Colonic mucosa (tissue), 4 donors: ENCODE measurements at regions not wholly inside any gene's neighbourhood (a gene's known extent, or its start where the extent isn't known, plus 50 kb on each side); places are given as distances from the start of the nearest gene placed in this dataset.

Experiments
- DNase-seq: peaks from one replicate; pipeline ENCODE4 v3.0.0-alpha.2; 2020
- H3K27ac ChIP-seq: fragments of 200-600 bp; one replicate; pipeline ENCODE4 v1.8.0; 2021
- H3K27me3 ChIP-seq: fragments of 200-600 bp; one replicate; pipeline ENCODE4 v1.8.0; 2021
- H3K36me3 ChIP-seq: fragments of 200-600 bp; one replicate; pipeline ENCODE4 v1.8.0; 2021
- H3K4me1 ChIP-seq: fragments of 200-600 bp; one replicate; pipeline ENCODE4 v1.8.0; 2021; ENCODE audit warnings: mild to moderate bottlenecking
- H3K4me3 ChIP-seq: fragments of 200-600 bp; one replicate; pipeline ENCODE4 v1.8.0; 2021
- H3K9ac ChIP-seq, 2 donors: one replicate each; pipeline ENCODE4 v1.7.0; 2013; ENCODE audit warnings: control low read depth in 2 of 2, low read depth in 2 of 2, low read length in 2 of 2
- H3K9me3 ChIP-seq: fragments of 200-600 bp; one replicate; pipeline ENCODE4 v1.8.0; 2021
- CTCF ChIP-seq: fragments of 200-600 bp; IDR thresholded peaks from one replicate; pipeline ENCODE4 v1.8.0; 2022; ENCODE audit warnings: antibody characterized with exemption, mild to moderate bottlenecking
- intact Hi-C: fragments of 100-400 bp; cut with DNase I; formaldehyde crosslinking; loops from one replicate; pipeline ENCODE4 v1.14.1; 2022
- donor health status: healthy.
- donor health status: DM: no; HTN: no; CAD: no.
- donor health status: DM: no; HTN: no; CAD: no.

DNA sequence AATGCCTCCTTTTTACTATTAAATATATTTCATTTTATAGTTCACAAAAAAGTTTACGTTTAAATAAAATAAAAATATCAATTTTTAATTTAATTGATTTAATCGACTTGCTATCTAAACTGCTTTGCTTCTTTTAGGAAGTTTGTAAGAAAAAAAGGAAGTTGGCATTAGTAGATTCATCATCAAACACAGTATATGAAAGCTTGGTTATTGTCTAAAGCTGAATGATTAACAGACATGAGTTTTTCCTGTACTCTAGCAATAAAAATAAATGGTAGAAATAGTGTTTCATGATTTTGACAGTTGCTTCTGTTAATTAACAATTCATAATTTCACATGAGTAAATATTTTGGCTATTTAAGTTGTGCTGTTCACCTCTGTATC lies 1285.5 kb upstream of the GJE1 start:
- Histone ChIP-seq H3K4me3 (no peak overlapping the region), H3K27ac (no peak overlapping the region), H3K9me3 (no peaks in the 10 kb centered on the region), H3K9ac (no peak overlapping the region), H3K4me1 (no peaks in the 10 kb centered on the region), H3K27me3 (no peaks in the 10 kb centered on the region), H3K36me3 (no peaks in the 10 kb centered on the region)
- DNase-seq: no peak
- intact Hi-C loops: no loop called here
- no peak for TF ChIP-seq CTCF

DNA sequence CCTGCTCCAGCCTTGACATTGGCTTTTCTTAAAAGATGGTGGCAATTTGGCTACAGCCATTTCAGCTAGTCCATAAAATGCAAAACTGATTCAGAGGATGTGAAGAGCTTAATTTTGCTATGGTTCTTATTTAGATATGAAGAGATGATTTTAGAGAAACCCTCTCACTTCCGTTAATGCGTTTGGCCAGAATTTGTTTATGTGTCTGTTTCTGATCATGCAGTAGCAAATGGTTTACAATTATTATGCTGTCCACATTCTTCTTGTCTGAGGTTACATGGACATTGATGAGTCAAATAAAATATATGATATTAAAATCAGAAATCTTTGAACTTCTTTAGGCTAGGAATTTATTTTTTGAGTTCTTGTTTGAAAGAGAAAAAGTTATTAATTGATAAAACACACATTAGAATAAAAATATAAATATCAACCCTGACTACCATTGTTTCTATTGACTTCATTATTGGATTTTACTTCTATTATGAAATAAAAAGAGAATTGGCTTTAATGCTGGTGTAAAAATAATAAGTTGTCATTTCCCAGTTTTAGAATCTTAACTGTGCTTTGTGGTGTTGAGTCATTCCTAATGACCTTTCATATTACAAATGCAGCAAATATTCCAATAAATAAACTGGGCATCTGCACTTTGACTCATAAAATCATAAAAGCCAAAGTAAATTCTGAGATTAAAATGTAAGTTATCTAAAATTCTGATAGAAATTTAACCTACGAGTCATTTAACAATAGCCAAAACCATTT lies 1286.0 kb upstream of the GJE1 start:
- Histone ChIP-seq H3K9ac (no peak overlapping the region), H3K27ac (no peak overlapping the region), H3K9me3 (no peaks in the 10 kb centered on the region), H3K36me3 (no peaks in the 10 kb centered on the region), H3K27me3 (no peaks in the 10 kb centered on the region), H3K4me1 (no peaks in the 10 kb centered on the region), H3K4me3 (no peak overlapping the region)
- TF ChIP-seq CTCF: no peak
- intact Hi-C loops: no loop called here
- no peak for DNase-seq

GRCh38 chr6:140845701-140846100 lies 1287.0 kb upstream of the GJE1 start:
- H3K4me1 ChIP-seq: no peaks in the 10 kb centered on the region
- no peak for TF ChIP-seq CTCF
- intact Hi-C loops: no loop called here

GRCh38 chr6:140844167-140844566 lies 1288.6 kb upstream of the GJE1 start:
- Histone ChIP-seq H3K4me3 (no peak overlapping the region), H3K9ac (no peak overlapping the region), H3K27me3 (no peaks in the 10 kb centered on the region), H3K36me3 (no peaks in the 10 kb centered on the region), H3K9me3 (no peaks in the 10 kb centered on the region), H3K27ac (no peak overlapping the region), H3K4me1 (no peaks in the 10 kb centered on the region)
- intact Hi-C loops: no loop called here
- TF ChIP-seq CTCF: no peak
- no peak for DNase-seq

More at GRCh38 chr6:140845701-140846100, 1287.0 kb upstream of the GJE1 start:
- Histone ChIP-seq H3K9ac (no peak overlapping the region), H3K27ac (no peak overlapping the region), H3K9me3 (no peaks in the 10 kb centered on the region), H3K27me3 (no peaks in the 10 kb centered on the region), H3K4me3 (no peak overlapping the region), H3K36me3 (no peaks in the 10 kb centered on the region)
- DNase-seq: no peak

- no peak overlapping the region for H3K9ac ChIP-seq
- DNase-seq: no peak
- H3K36me3 ChIP-seq: no peaks in the 10 kb centered on the region
- no peaks in the 10 kb centered on the region for H3K4me1 ChIP-seq
- H3K9me3 ChIP-seq: no peaks in the 10 kb centered on the region
- TF ChIP-seq CTCF: no peak
- intact Hi-C loops: no loop called here
- H3K27ac ChIP-seq: no peak overlapping the region
- no peaks in the 10 kb centered on the region for H3K27me3 ChIP-seq
- H3K4me3 ChIP-seq: no peak overlapping the region
Measured at GRCh38 chr6:140833408-140833807, 1299.3 kb upstream of the GJE1 start.
